Esophagus (tissue), 2 donors: ENCODE measurements at regions not wholly inside any gene's neighbourhood (a gene's known extent, or its start where the extent isn't known, plus 50 kb on each side); places are given as distances from the start of the nearest gene placed in this dataset.

Source experiments
- H3K27ac ChIP-seq, 2 donors: one replicate each; pipeline ENCODE4 v1.5.1; 2013; ENCODE audit warnings: low read depth in 2 of 2, mild to moderate bottlenecking in 2 of 2, inconsistent platforms in 1 of 2, low read length in 1 of 2, moderate library complexity in 1 of 2
- H3K27me3 ChIP-seq, 2 donors: one replicate each; pipeline ENCODE4 v1.6.1; 2013; ENCODE audit warnings: low read length in 2 of 2, control low read depth in 1 of 2, mild to moderate bottlenecking in 1 of 2; ENCODE audit not compliant: insufficient read depth in 2 of 2, control insufficient read depth in 1 of 2
- H3K36me3 ChIP-seq, 2 donors: one replicate each; pipeline ENCODE4 v1.6.1; 2013; ENCODE audit warnings: low read length in 1 of 2; ENCODE audit not compliant: control insufficient read depth in 2 of 2, insufficient read depth in 2 of 2
- H3K4me1 ChIP-seq, 2 donors: one replicate each; pipeline ENCODE4 v1.6.1; 2013; ENCODE audit warnings: low read length in 1 of 2; ENCODE audit not compliant: control insufficient read depth in 2 of 2, insufficient read depth in 2 of 2
- H3K4me3 ChIP-seq, 2 donors: one replicate each; pipeline ENCODE4 v1.5.1; 2013; ENCODE audit warnings: low read length in 2 of 2, mild to moderate bottlenecking in 2 of 2, low read depth in 1 of 2, moderate library complexity in 1 of 2
- H3K9me3 ChIP-seq, 2 donors: one replicate each; pipeline ENCODE4 v1.6.1; 2013; ENCODE audit warnings: mild to moderate bottlenecking in 2 of 2, low read depth in 1 of 2, low read length in 1 of 2, moderate library complexity in 1 of 2; ENCODE audit not compliant: control insufficient read depth in 2 of 2, insufficient read depth in 1 of 2
- WGBS, 2 donors: extraction: QIAGEN DNeasy Blood & Tissue Kit; methylation state at CpG; one replicate each; pipeline ENCODE4 v1.1.7; 2013; 5-methylcytosine and 5-hydroxymethylcytosine counted together
- donor health status: healthy with polysubstance abuse.
- donor health status: Bipolar disorder and iron deficiency.

DNA sequence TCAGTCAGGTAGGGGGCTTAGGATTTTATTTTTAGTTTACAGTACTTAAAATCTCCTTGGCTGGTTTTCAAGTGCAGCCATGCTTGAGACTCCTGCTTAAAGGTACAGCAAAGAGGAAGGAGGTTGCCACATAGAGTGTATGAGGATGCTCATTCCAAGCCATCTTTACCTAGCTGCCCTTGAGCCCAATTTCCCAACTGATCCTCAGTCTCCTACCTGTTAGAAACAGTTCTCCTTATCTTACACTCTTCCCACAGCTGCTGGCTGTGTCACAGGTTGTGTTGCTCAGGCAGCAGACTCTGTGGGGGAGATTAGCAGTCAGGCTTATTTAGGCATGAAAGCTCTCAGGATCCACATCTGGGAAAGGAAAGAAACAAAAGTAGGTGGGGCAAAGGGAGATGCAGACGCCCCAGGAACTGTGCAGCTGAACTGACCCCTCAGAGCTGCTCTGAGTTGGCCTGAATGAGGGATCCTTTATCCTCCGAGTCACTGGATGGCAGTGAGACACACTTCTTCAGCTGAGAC, 95.1 kb downstream of the NMUR2 start:
- H3K27me3 ChIP-seq, result no peaks in the 10 kb centered on the region
- no peak overlapping the region for H3K27ac ChIP-seq
- H3K36me3 ChIP-seq, result no peaks in the 10 kb centered on the region
- no peaks in the 10 kb centered on the region for H3K9me3 ChIP-seq
- H3K4me3 ChIP-seq, result no peak overlapping the region
- WGBS, 2 donors, result 31 to 34% methylated on average over 2 of the region's 2 CpGs
- no peaks in the 10 kb centered on the region for H3K4me1 ChIP-seq

DNA sequence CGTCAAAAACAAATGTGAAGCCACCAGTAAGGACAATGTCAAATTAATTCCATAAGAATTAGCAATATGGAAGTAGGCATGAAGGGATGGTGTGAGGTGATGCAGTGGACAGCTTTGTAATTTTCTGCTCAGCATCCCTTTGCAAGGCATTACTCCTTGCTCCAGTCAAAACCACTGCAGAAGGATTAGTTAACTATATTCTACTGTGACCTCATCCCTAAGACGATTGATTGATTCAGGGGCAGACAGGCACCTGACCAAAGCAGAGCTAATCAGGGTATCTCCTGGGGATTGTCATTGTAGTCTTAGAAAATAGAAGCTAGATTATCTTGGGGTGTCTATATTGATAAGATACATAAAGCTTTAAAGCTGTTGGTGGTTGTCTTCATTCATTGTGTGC, 98.7 kb downstream of the NMUR2 start:
- WGBS, 2 donors, result 70 to 85% methylated on average over 2 of the region's 2 CpGs
- no peaks in the 10 kb centered on the region for H3K4me1 ChIP-seq
- no peaks in the 10 kb centered on the region for H3K27me3 ChIP-seq
- H3K27ac ChIP-seq, result no peak overlapping the region
- H3K9me3 ChIP-seq, result peaks cover 0 to 3% of the 10 kb centered on the region in 2 donors
- no peaks in the 10 kb centered on the region for H3K36me3 ChIP-seq
- no peak overlapping the region for H3K4me3 ChIP-seq

DNA sequence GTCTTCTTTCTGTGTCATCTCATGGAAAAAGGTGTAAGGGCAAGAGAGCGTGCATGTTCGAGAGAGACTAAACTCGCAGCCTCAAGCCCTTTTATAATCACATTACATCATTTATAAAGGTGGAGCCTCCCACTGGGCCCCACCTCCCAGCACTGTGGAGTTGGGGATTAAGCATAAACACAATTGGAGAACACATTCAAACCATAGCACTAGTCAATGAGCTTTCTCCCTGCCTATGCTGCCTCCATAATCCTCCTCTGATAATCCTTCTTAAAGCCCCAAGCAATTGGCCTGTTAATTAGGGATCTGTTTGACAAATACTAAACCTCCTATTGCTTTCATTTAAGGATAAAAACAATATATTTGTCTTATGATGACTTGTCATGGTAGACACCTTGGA, 99.6 kb downstream of the NMUR2 start:
- no peaks in the 10 kb centered on the region for H3K36me3 ChIP-seq
- peaks cover 0 to 3% of the 10 kb centered on the region in 2 donors for H3K9me3 ChIP-seq
- H3K27me3 ChIP-seq, result no peaks in the 10 kb centered on the region
- whole genome bisulfite sequencing, 2 donors, result 77 to 88% methylated on average over 3 of the region's 3 CpGs
- H3K4me1 ChIP-seq, result no peaks in the 10 kb centered on the region
- no peak overlapping the region for H3K27ac ChIP-seq
- H3K4me3 ChIP-seq, result no peak overlapping the region

DNA sequence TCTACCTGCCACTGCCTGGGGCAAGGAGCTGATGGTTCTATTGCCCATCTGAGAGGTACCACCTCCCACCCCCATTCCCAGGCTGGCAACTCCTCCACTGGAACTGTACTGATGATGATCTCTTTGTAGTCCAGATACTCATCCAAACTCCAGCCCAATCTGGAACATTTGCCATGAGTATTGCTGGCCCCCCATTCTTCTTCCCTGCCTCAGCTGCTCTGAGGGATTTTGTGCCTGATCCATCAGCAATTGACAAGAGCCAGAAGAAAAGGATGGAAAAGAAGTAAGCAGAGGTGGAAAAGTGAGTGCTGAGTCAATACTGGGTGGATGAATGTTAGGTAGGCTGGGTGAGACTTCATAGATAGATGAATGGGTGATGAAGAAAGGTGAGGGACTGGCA, 101.2 kb downstream of the NMUR2 start:
- peaks cover 0 to 3% of the 10 kb centered on the region in 2 donors for H3K9me3 ChIP-seq
- no peaks in the 10 kb centered on the region for H3K4me1 ChIP-seq
- no peak overlapping the region for H3K4me3 ChIP-seq
- no peaks in the 10 kb centered on the region for H3K36me3 ChIP-seq
- no peaks in the 10 kb centered on the region for H3K27me3 ChIP-seq
- H3K27ac ChIP-seq, result no peak overlapping the region

DNA sequence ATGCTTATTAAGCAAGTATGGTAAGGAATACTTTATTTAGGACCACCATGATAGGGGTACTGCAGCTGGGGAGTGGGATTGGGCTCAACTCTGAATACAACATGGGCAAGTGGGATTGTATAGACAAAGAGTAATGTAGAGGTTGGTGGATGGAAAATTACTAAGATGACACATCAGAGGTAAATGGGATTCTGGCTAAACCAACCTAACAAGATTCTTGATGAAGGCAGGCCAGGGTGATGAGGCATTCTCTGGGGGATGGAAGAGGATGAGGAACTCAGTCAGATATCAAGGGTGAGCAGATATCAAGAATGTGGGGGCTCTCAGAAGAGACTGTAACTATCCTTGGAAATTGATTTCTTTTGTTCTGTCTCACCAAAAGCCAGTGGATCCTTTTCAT, 107.2 kb downstream of the NMUR2 start:
- H3K36me3 ChIP-seq, result no peaks in the 10 kb centered on the region
- H3K9me3 ChIP-seq, result no peaks in the 10 kb centered on the region
- H3K4me1 ChIP-seq, result no peaks in the 10 kb centered on the region
- H3K27me3 ChIP-seq, result no peaks in the 10 kb centered on the region
- no peak overlapping the region for H3K4me3 ChIP-seq
- no peak overlapping the region for H3K27ac ChIP-seq

DNA sequence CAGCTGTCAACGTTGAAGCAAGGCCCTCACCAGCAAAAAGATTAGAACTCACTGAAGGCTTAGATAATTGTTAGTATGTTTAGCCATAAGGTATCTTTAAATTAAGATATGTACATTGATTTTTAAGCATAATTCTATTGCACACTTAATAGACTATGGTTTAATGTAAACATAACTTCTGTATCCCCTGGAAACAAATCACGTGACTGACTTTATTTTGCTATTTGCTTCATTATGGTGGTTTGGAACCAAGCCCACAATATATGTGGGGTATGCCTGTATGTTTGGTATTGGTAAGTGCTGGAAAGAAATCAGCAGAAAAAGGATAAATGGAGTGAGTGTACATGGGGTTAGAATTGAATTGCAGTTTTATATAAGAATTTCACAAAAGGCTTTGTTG, 111.9 kb downstream of the NMUR2 start:
- H3K9me3 ChIP-seq, result no peaks in the 10 kb centered on the region
- H3K27ac ChIP-seq, result no peak overlapping the region
- H3K27me3 ChIP-seq, result no peaks in the 10 kb centered on the region
- peaks cover 0 to 3% of the 10 kb centered on the region in 2 donors for H3K4me1 ChIP-seq
- H3K36me3 ChIP-seq, result no peaks in the 10 kb centered on the region
- 49 to 52% methylated on average over 2 of the region's 2 CpGs for WGBS, 2 donors
- no peak overlapping the region for H3K4me3 ChIP-seq

DNA sequence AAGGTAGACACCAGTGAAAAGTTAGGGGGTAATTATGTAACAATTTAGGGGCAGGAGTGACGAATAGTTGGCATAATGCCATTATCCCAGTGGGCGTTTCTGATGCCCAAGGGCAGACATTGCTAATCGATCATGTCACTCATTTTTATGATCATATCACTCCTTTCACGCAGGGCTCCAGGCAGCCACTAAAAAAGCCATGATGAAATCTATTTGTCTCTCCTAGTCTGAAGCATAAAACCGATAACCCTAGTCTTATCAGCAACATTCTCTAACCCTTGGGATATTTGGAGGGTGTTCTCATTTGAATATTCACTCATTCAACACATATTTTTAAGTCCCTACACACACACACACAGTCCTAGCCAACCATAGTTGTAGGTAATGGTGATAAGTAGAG, 114.9 kb downstream of the NMUR2 start:
- H3K27ac ChIP-seq, result no peak overlapping the region
- H3K27me3 ChIP-seq, result no peaks in the 10 kb centered on the region
- WGBS, 2 donors, result 42 to 60% methylated on average over 5 of the region's 5 CpGs
- H3K36me3 ChIP-seq, result no peaks in the 10 kb centered on the region
- H3K9me3 ChIP-seq, result no peaks in the 10 kb centered on the region
- H3K4me3 ChIP-seq, result no peak overlapping the region
- H3K4me1 ChIP-seq, result peaks cover 0 to 3% of the 10 kb centered on the region in 2 donors

DNA sequence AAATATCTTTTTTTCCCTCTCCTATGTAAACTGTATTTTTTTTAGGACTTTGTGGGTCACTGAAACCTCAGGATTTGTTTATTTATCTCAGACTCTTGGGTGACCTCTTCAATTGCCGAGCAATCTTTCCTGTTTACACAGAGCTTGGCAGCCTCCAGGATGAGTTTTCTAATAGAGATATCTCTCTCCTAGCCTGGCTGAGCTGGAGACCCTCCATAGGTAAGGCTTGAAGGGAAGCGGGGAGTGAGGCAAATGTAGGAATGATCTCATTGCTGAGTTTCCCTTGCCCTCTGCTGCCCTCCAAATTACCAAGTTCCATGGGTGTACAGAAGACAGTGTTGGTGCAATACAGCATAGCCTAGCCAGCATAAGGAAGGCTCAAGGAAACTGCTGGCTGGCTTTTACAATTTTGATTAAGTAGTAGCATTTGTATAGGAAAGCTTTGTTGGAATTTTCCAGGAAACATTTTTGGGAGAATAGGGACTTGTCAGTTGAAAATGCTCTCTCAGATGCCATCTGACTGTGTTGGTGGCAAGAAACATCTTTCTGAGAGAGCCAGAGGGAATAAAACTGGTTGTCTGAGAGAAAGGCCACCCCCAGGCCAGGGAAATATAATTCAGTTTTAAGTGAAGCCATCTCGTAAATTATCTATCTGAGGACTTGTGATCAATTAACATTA, 116.0 kb downstream of the NMUR2 start:
- Histone ChIP-seq H3K36me3 (no peaks in the 10 kb centered on the region), H3K27ac (no peak overlapping the region), H3K4me1 (peaks cover 0 to 3% of the 10 kb centered on the region in 2 donors), H3K4me3 (no peak overlapping the region), H3K9me3 (no peaks in the 10 kb centered on the region), H3K27me3 (no peaks in the 10 kb centered on the region)
- WGBS, 2 donors, result 36 to 37% methylated on average over 3 of the region's 3 CpGs

DNA sequence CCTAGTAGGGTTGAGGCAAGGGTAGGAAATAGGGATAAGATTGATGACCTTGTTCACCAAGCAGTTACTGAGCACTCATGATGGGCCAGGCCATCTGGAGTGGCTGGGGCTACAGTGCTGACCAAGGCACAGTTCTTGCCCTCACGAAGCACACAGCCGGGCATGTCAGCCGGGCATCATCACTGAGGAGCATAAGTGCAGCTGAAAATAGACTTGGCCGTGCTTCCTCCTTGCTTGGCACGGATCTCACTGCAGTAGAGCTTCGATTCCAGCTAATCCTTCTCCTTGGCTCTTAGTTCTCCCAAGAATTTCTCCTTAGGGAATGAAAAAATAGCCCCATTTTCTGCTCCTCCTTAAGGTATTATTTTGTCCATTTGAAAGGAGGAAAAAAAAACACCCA, 116.6 kb downstream of the NMUR2 start:
- H3K27ac ChIP-seq, result peak overlapping the region in 1 of 2 donors; percentile 53

DNA sequence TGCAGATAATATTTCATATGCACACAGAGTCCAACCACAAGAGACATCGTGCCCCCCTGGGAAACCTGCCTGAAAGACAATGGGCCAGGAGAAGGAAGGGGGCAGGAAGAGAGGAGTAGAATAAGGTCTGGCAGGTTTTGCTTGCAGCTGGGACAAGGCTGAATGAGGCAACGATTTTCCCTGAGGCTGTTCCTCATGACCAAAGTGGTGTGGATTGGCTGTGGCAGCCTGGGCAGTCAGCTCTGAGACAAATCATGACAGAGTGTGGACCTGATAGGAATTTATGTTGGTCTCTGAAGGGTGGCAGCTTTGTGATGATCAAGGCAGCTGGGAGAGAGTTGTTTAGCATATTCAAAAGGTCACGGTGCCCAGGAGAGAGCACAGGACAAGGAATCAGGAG, 119.3 kb downstream of the NMUR2 start:
- Histone ChIP-seq H3K27ac (no peak overlapping the region), H3K27me3 (no peaks in the 10 kb centered on the region), H3K9me3 (no peaks in the 10 kb centered on the region), H3K4me1 (peaks cover 0 to 3% of the 10 kb centered on the region in 2 donors), H3K36me3 (no peaks in the 10 kb centered on the region), H3K4me3 (no peak overlapping the region)
- WGBS, 2 donors, result 53 to 60% methylated on average over 3 of the region's 3 CpGs

More for the DNA sequence above, 116.6 kb downstream of the NMUR2 start:
- Histone ChIP-seq H3K36me3 (no peaks in the 10 kb centered on the region), H3K4me3 (no peak overlapping the region), H3K4me1 (peaks cover 0 to 3% of the 10 kb centered on the region in 2 donors), H3K27me3 (no peaks in the 10 kb centered on the region), H3K9me3 (no peaks in the 10 kb centered on the region)
- 28 to 31% methylated on average over 6 of the region's 6 CpGs for WGBS, 2 donors
